LNCaP clone FGC (cell line): ENCODE measurements at regions not wholly inside any gene's neighbourhood (a gene's known extent, or its start where the extent isn't known, plus 50 kb on each side); places are given as distances from the start of the nearest gene placed in this dataset.
"Not testable (repeated sequence)": the region's sequence is repeated elsewhere in the genome, so short reads cannot be mapped to it uniquely, and the experiment has no call there.

Experiments used
- DNase-seq: peaks from one replicate; pipeline ENCODE4 v3.0.0-alpha.2; 2011; ENCODE audit warnings: low read depth
- H3K4me3 ChIP-seq: 2 replicates; pipeline ENCODE4 v1.5.1; 2011; ENCODE audit warnings: mild to moderate bottlenecking, low read depth, low read length, control low read depth
- CTCF ChIP-seq: IDR thresholded peaks from 2 replicates; pipeline ENCODE4 v1.5.1; 2012; ENCODE audit warnings: mild to moderate bottlenecking; ENCODE audit not compliant: control insufficient read depth, insufficient read depth; ENCODE audit errors: extremely low read depth

- TF ChIP-seq CTCF, result no peak
- H3K4me3 ChIP-seq, result no peak overlapping the region
- no peak for DNase-seq
Observed at GRCh38 chrX:34294665-34295064, 162.6 kb upstream of the FAM47A start.

- no peak overlapping the region for H3K4me3 ChIP-seq
- no peak for TF ChIP-seq CTCF
- no peak for DNase-seq
Observed at GRCh38 chrX:34288782-34289181, 156.7 kb upstream of the FAM47A start.

- DNase-seq, result no peak
- TF ChIP-seq CTCF, result no peak
- no peak overlapping the region for H3K4me3 ChIP-seq
Observed at GRCh38 chrX:34279866-34280560, 147.9 kb upstream of the FAM47A start.

- DNase-seq, result no peak
- H3K4me3 ChIP-seq, result no peak overlapping the region
- peak; percentile 34 for TF ChIP-seq CTCF
Observed at GRCh38 chrX:34275699-34276098, 143.6 kb upstream of the FAM47A start.

GRCh38 chrX:34270434-34270833, 138.3 kb upstream of the FAM47A start:
- H3K4me3 ChIP-seq, result no peak overlapping the region
- DNase-seq, result no peak
- no peak for TF ChIP-seq CTCF

GRCh38 chrX:34238896-34239295, 106.8 kb upstream of the FAM47A start:
- no peak overlapping the region for H3K4me3 ChIP-seq
- TF ChIP-seq CTCF, result no peak
- no peak for DNase-seq

- DNase-seq, H3K4me3 ChIP-seq: not testable (repeated sequence)
Observed at GRCh38 chrX:34230156-34230555, 98.0 kb upstream of the FAM47A start.
